ENCODE measurements at regions not wholly inside any gene's neighbourhood (a gene's known extent, or its start where the extent isn't known, plus 50 kb on each side); places are given as distances from the start of the nearest gene placed in this dataset.

DNA sequence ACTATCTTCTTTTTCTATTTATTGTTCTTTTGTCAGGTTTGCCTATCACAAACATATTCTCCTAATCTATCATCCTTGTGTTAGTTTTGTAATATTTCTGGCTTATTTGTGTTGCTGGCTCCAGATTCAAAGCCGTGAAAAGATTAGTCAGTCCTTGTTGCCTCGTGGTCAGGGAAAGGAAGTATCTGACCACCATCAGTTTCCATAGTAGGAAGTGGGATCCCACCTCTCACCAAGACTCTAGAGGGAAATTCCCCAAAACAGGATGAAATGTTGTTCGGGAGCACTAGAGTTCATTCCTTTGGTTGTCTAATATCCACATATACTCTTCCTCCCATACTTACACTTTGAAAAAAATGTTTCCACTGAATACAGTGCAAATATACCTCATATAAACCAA, 131.0 kb upstream of the HUWE1 start:
- no peak overlapping the region for H3K4me3 ChIP-seq
- ATAC-seq (no peak), DNase-seq (no peak)
- H3K9me3 ChIP-seq: no peaks in the 10 kb centered on the region
- TF ChIP-seq, protein P1, sequence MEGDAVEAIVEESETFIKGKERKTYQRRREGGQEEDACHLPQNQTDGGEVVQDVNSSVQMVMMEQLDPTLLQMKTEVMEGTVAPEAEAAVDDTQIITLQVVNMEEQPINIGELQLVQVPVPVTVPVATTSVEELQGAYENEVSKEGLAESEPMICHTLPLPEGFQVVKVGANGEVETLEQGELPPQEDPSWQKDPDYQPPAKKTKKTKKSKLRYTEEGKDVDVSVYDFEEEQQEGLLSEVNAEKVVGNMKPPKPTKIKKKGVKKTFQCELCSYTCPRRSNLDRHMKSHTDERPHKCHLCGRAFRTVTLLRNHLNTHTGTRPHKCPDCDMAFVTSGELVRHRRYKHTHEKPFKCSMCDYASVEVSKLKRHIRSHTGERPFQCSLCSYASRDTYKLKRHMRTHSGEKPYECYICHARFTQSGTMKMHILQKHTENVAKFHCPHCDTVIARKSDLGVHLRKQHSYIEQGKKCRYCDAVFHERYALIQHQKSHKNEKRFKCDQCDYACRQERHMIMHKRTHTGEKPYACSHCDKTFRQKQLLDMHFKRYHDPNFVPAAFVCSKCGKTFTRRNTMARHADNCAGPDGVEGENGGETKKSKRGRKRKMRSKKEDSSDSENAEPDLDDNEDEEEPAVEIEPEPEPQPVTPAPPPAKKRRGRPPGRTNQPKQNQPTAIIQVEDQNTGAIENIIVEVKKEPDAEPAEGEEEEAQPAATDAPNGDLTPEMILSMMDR (IDR thresholded peaks at IDR 0.05): no peak
- H3K27ac ChIP-seq: no peak overlapping the region
- no peaks in the 10 kb centered on the region for H3K4me1 ChIP-seq
- intact Hi-C loops (cut with DNase I): no loop called here
- no peaks in the 10 kb centered on the region for H3K36me3 ChIP-seq
- H3K27me3 ChIP-seq (ENCODE audit: low read depth): no peaks in the 10 kb centered on the region

DNA sequence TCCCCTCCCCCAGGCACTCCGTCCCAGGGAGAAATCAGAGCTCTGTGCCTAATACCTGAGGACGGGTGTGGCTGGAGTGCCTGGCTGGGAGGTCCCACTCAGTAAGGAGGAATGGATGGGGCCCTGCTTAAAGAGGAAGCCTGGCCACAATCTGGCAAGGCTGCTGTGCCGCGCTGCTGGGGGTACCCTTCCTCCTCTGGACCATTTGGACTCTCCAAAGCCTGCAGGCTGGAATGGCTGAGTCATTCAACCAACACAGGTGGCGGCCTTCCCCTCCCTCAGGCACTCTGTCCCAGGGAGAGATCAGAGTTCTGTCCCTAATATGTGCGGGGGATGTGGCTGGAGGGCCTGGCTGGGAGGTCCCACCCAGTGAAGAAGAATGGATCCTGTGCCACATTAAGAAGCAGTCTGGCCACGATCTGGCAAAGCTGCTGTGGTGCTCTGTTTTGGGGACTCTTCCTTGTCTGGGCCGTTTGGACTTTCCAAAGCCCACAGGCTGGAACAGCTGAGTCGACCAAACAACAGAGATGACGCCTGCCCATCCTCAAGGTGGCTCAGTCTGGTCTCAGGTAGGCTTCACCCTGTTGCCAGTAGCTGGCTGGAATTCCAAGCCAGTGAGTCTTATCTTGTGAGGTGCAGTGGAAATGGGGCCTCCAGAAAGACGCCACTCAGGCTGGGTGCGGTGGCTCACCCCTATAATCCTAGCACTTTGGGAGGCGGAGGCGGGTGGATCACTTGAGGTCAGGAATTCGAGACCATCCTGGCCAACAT, 127.3 kb upstream of the HUWE1 start:
- no peak for DNase-seq

DNA sequence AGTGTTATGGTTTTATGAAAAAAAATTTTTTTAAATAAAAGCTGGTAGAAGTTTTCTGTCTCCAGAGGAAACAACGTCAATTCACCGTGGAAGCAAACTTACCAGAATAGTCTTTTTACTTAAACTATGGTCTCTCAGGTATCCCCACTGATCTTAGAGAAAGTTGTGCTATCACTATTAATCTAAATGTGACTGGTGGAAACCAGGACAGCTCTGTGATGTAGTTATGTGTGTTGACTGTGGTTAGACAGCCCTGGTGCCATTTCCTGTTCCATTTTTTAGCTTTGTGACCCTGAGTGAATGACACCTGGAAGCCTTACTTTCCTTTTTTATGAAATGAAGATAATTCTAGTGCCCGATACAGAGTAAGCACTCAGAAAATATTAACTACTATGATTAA, 111.8 kb upstream of the HUWE1 start:
- DNase-seq (no peak), ATAC-seq (no peak)
- intact Hi-C loops (cut with DNase I): no loop called here
- Histone ChIP-seq H3K27ac (no peak overlapping the region), H3K4me3 (no peak overlapping the region), H3K4me1 (no peaks in the 10 kb centered on the region), H3K9me3 (no peaks in the 10 kb centered on the region), H3K27me3 (ENCODE audit: low read depth) (no peaks in the 10 kb centered on the region), H3K36me3 (no peaks in the 10 kb centered on the region)
- TF ChIP-seq, protein P1 (IDR thresholded peaks at IDR 0.05): no peak

More for the DNA sequence above, 127.3 kb upstream of the HUWE1 start:
- Histone ChIP-seq H3K27ac (no peak overlapping the region), H3K4me1 (no peaks in the 10 kb centered on the region), H3K27me3 (ENCODE audit: low read depth) (no peaks in the 10 kb centered on the region), H3K9me3 (no peaks in the 10 kb centered on the region), H3K4me3 (no peak overlapping the region), H3K36me3 (no peaks in the 10 kb centered on the region)
- intact Hi-C loops (cut with DNase I): no loop called here
- TF ChIP-seq, protein P1 (IDR thresholded peaks at IDR 0.05): no peak
- no peak for ATAC-seq

DNA sequence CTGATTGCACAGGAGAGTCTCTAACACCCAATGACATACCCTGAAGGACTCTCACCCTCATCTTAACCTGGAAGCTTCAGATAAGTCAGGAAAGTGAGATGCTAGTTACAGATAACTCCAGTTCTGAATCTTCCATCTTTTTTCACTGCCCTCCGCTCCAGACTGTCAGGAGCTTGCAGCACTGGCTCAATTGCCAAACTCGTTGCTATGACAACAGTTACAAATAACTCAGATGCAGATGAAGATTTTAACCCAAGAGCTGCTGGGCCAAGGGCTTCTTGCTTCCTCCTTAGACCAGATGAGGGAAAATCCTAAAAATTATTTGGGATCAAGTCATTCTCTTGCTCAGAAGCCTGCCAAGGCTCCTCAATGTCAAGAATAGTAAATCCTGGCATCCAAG, 109.1 kb upstream of the HUWE1 start:
- ATAC-seq (peak in 1 of 2 donors; percentile 31), DNase-seq (no peak)
- no peaks in the 10 kb centered on the region for H3K27me3 ChIP-seq (ENCODE audit: low read depth)
- no peaks in the 10 kb centered on the region for H3K9me3 ChIP-seq
- no peaks in the 10 kb centered on the region for H3K4me1 ChIP-seq
- TF ChIP-seq, protein P1 (IDR thresholded peaks at IDR 0.05): no peak
- intact Hi-C loops (cut with DNase I): no loop called here
- H3K27ac ChIP-seq: no peak overlapping the region
- H3K36me3 ChIP-seq: no peaks in the 10 kb centered on the region
- H3K4me3 ChIP-seq: no peak overlapping the region

DNA sequence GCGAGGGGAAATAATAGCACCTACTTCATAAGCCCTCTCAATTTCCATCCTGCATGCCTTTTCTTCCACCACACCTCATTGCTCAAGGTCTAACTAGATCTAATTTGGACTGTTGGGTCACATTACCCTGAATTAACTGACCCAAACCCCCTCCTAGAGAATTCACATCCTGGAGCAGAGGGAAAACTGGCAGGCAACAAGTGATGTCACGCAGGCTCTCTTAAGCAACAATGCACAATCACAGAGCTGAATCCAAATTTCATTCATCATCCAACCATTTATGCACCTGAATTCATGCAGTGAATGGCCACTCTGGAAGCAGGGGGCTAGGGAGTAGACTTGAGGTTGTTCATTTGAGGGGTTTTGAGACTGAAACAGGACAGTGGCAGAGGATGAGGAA, 107.7 kb upstream of the HUWE1 start:
- no peak overlapping the region for H3K27ac ChIP-seq
- no peaks in the 10 kb centered on the region for H3K36me3 ChIP-seq
- no peaks in the 10 kb centered on the region for H3K27me3 ChIP-seq (ENCODE audit: low read depth)
- no peak for DNase-seq
- no peak overlapping the region for H3K4me3 ChIP-seq
- H3K9me3 ChIP-seq: no peaks in the 10 kb centered on the region
- intact Hi-C loops (cut with DNase I): no loop called here
- no peak for ATAC-seq
- no peaks in the 10 kb centered on the region for H3K4me1 ChIP-seq
- TF ChIP-seq, protein P1 (IDR thresholded peaks at IDR 0.05): no peak
